Karpas-422 (cell line): ENCODE measurements at regions not wholly inside any gene's neighbourhood (a gene's known extent, or its start where the extent isn't known, plus 50 kb on each side); places are given as distances from the start of the nearest gene placed in this dataset.

Experiments used
- DNase-seq: peaks from one replicate; pipeline ENCODE4 v3.0.0-alpha.2; 2015
- H2AFZ ChIP-seq: fragments of 200-600 bp; sonication (generic); 2 replicates; pipeline ENCODE4 v1.6.1; 2014; ENCODE audit warnings: antibody characterized with exemption, low read length, mixed read lengths
- H3K27ac ChIP-seq: fragments of 200-600 bp; sonication (generic); 2 replicates; pipeline ENCODE4 v1.5.1; 2014; ENCODE audit warnings: mild to moderate bottlenecking, low read length, moderate library complexity
- H3K27me3 ChIP-seq: fragments of 200-600 bp; sonication (generic); 2 replicates; pipeline ENCODE4 v1.6.1; 2014; ENCODE audit warnings: low read length, mixed read lengths
- H3K36me3 ChIP-seq: fragments of 200-600 bp; sonication (generic); 2 replicates; pipeline ENCODE4 v1.6.1; 2014; ENCODE audit warnings: low read length, mixed read lengths; ENCODE audit not compliant: insufficient read depth
- H3K4me1 ChIP-seq: fragments of 200-600 bp; sonication (generic); 2 replicates; pipeline ENCODE4 v1.6.1; 2014; ENCODE audit warnings: mild to moderate bottlenecking, low read length, mixed read lengths
- H3K4me2 ChIP-seq: fragments of 200-600 bp; sonication (generic); 2 replicates; pipeline ENCODE4 v1.6.1; 2014; ENCODE audit warnings: low read length, low read depth, mild to moderate bottlenecking; ENCODE audit not compliant: poor library complexity, severe bottlenecking
- H3K4me3 ChIP-seq: fragments of 200-600 bp; sonication (generic); 2 replicates; pipeline ENCODE4 v1.5.1; 2014; ENCODE audit warnings: mild to moderate bottlenecking, antibody characterized with exemption, low read length, mixed read lengths
- H3K79me2 ChIP-seq: fragments of 200-600 bp; sonication (generic); 2 replicates; pipeline ENCODE4 v1.6.1; 2014; ENCODE audit warnings: mild to moderate bottlenecking, low read length, mixed read lengths
- H3K9ac ChIP-seq: fragments of 200-600 bp; sonication (generic); 2 replicates; pipeline ENCODE4 v1.6.0; 2014; ENCODE audit warnings: low read length
- H3K9me2 ChIP-seq: fragments of 200-600 bp; sonication (generic), shearing (Covaris generic); replicated peaks from 2 replicates; pipeline ENCODE4 v1.6.0; 2014; ENCODE audit warnings: mild to moderate bottlenecking, low read length, moderate library complexity; ENCODE audit not compliant: insufficient read depth
- H3K9me3 ChIP-seq: fragments of 300-700, 200-600 bp; sonication (generic); 2 replicates; pipeline ENCODE4 v1.6.1; 2014; ENCODE audit warnings: low read length, mixed read lengths
- H4K20me1 ChIP-seq: fragments of 200-600 bp; sonication (generic); 2 replicates; pipeline ENCODE4 v1.6.1; 2014; ENCODE audit warnings: mild to moderate bottlenecking, antibody characterized with exemption, low read length, low read depth; ENCODE audit not compliant: insufficient read depth

DNA sequence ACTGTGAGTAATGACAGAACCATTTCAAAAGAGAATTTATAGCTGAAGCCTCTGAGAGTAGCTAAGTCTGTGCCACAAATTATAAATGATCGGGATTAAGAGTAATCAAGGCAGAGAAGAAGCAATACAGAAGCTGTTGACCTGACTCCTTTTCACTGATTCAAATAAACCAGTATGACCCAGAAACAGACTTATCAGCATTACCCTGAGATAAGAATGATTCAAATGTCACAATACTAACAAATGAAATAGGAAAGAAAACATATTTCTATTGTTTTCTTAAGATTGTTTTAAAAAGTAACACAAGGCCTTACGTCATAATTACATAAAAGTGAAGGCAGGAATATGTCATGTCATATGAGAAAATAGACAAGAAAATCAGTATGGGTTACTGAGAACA, 1534.6 kb downstream of the SI start:
- H3K27me3 ChIP-seq = no peaks in the 10 kb centered on the region
- no peaks in the 10 kb centered on the region for H3K36me3 ChIP-seq
- no peaks in the 10 kb centered on the region for H3K4me1 ChIP-seq
- no peak overlapping the region for H3K9ac ChIP-seq
- no peak overlapping the region for H3K4me2 ChIP-seq
- no peaks in the 10 kb centered on the region for H3K9me2 ChIP-seq
- no peaks in the 10 kb centered on the region for H4K20me1 ChIP-seq
- no peak for DNase-seq
- H3K4me3 ChIP-seq = no peak overlapping the region
- H3K27ac ChIP-seq = no peak overlapping the region
- H3K79me2 ChIP-seq = no peaks in the 10 kb centered on the region
- H2AFZ ChIP-seq = no peak overlapping the region
- peaks cover 16% of the 10 kb centered on the region for H3K9me3 ChIP-seq

DNA sequence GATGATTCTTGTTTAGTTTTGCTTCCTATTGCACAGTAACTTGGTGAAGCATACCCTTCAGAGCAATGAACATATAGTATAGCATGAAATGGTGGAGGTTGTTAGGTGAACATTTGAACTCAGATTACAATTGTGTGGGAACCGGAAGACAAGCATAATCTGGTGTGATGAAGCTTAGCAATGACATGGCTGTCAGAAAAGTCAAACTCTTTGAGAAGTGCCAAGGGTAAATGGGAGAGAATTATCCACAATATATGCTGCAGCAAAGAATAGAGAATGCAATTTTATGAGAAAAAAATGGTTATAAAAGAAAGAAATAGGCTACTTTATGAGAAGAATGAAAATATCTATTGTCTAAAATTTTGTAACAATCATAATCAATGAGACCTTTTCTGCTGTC, 1536.7 kb downstream of the SI start:
- Histone ChIP-seq H3K27ac (no peak overlapping the region), H3K4me2 (no peak overlapping the region), H3K9me2 (no peaks in the 10 kb centered on the region), H3K9me3 (peaks cover 29% of the 10 kb centered on the region), H3K9ac (no peak overlapping the region), H3K79me2 (no peaks in the 10 kb centered on the region), H4K20me1 (no peaks in the 10 kb centered on the region), H3K27me3 (no peaks in the 10 kb centered on the region), H2AFZ (no peak overlapping the region), H3K4me1 (no peaks in the 10 kb centered on the region), H3K36me3 (no peaks in the 10 kb centered on the region), H3K4me3 (no peak overlapping the region)
- DNase-seq = no peak

DNA sequence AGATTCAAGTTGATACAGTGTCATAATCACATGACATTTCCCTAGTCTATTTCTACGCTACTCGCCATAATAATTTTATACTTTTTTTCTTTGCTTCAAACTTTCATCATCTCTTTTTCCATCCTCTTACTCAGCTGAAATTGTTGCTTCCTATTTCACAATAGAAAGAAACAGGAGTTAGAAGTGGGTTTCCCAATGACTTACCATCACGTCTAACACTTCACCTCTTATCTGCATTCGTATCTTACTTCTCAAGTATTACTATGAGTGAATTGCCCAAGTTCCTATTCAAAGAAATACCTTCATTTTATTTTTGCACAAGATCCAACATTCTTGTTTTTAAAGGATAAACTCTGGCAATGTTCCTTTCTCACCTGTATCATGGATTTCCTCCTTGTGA, 1539.9 kb downstream of the SI start:
- H3K9me3 ChIP-seq = peaks cover 26% of the 10 kb centered on the region
- H3K79me2 ChIP-seq = no peaks in the 10 kb centered on the region
- no peak overlapping the region for H3K4me3 ChIP-seq
- no peak overlapping the region for H2AFZ ChIP-seq
- H4K20me1 ChIP-seq = no peaks in the 10 kb centered on the region
- H3K36me3 ChIP-seq = no peaks in the 10 kb centered on the region
- DNase-seq = no peak
- no peak overlapping the region for H3K27ac ChIP-seq
- no peaks in the 10 kb centered on the region for H3K27me3 ChIP-seq
- no peaks in the 10 kb centered on the region for H3K9me2 ChIP-seq
- no peak overlapping the region for H3K4me2 ChIP-seq
- no peak overlapping the region for H3K9ac ChIP-seq
- no peaks in the 10 kb centered on the region for H3K4me1 ChIP-seq

DNA sequence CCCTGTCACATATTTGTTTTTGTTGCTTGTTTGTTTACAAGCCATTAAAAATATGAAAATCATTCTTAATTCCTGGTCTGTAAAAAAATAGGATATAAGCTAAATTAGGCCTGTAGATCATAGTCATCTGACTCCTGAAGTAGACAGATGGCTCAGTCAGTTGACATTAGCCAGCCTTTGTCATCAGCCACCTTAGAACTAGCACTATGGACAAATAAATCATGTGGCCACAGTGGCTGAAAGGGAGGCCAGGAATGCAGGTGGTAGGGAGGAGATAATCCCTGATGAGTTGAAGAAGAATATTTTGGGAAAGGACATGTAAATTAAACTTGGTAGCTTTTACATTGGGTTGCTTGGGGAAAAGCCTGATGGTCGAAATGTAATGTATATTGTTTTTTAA, 1544.9 kb downstream of the SI start:
- Histone ChIP-seq H3K4me1 (no peaks in the 10 kb centered on the region), H3K4me3 (no peak overlapping the region), H3K27me3 (no peaks in the 10 kb centered on the region), H3K36me3 (no peaks in the 10 kb centered on the region), H3K9me3 (peaks cover 32% of the 10 kb centered on the region), H3K79me2 (no peaks in the 10 kb centered on the region), H2AFZ (no peak overlapping the region), H3K4me2 (no peak overlapping the region), H3K9me2 (no peaks in the 10 kb centered on the region), H3K9ac (no peak overlapping the region), H3K27ac (no peak overlapping the region), H4K20me1 (no peaks in the 10 kb centered on the region)
- no peak for DNase-seq

- Histone ChIP-seq H3K79me2 (no peaks in the 10 kb centered on the region), H3K4me2 (no peak overlapping the region)
Observed at GRCh38 chr3:163523375-163523774, 1554.9 kb downstream of the SI start.

DNA sequence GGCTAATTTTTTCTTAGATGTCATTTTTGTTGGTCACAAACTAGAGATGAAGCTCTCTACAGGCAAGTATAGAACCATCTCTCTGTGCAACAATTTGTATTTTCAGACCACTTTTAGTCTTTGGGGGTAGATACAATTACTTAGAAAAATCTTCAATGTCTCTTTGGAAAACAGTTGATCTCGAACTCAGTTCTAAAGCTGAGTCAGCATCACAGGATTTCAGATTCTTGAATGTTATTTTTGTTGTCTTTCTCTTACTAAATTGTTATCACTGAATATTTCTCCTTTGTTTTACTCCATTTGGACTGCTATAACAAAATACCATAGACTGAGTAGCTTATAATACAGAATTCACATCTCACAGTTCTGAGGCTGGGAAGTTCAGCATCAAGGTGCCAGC, 1557.0 kb downstream of the SI start:
- Histone ChIP-seq H3K4me3 (no peak overlapping the region), H3K36me3 (no peaks in the 10 kb centered on the region), H3K79me2 (no peaks in the 10 kb centered on the region), H3K9me2 (no peaks in the 10 kb centered on the region; the same call in 1 of the 2 replicates), H3K27ac (no peak overlapping the region), H3K27me3 (no peaks in the 10 kb centered on the region), H3K4me1 (no peaks in the 10 kb centered on the region), H4K20me1 (no peaks in the 10 kb centered on the region), H3K4me2 (no peak overlapping the region), H3K9me3 (peaks cover 27% of the 10 kb centered on the region), H2AFZ (no peak overlapping the region), H3K9ac (no peak overlapping the region)
- no peak for DNase-seq

More at GRCh38 chr3:163523375-163523774, 1554.9 kb downstream of the SI start:
- DNase-seq = no peak
- Histone ChIP-seq H4K20me1 (no peaks in the 10 kb centered on the region), H3K9ac (no peak overlapping the region), H3K27me3 (no peaks in the 10 kb centered on the region), H2AFZ (no peak overlapping the region), H3K9me3 (peaks cover 35% of the 10 kb centered on the region), H3K9me2 (no peaks in the 10 kb centered on the region; the same call in 1 of the 2 replicates), H3K4me3 (no peak overlapping the region), H3K4me1 (no peaks in the 10 kb centered on the region), H3K36me3 (no peaks in the 10 kb centered on the region), H3K27ac (no peak overlapping the region)

DNA sequence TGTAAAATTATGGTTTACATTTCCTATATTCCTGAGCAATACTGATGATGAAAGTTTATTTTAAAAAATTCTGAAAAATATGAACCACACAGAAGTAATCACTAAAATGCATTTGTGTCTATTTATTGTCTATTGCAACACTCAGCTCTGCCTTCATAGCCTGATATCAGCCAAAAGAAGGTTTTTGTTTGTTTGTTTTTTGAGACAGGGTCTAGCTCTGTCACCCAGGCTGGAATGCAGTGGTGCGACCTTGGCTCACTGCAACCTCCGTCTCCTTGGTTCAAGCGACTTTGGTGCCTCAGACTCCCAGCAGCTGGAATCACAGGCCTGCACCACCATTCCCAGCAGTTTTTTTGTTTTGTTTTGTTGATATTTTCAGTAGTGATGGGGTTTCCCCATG, 1560.2 kb downstream of the SI start:
- Histone ChIP-seq H3K9ac (no peak overlapping the region), H3K4me1 (no peaks in the 10 kb centered on the region), H2AFZ (no peak overlapping the region), H4K20me1 (no peaks in the 10 kb centered on the region), H3K9me3 (peaks cover 16% of the 10 kb centered on the region), H3K27ac (no peak overlapping the region), H3K27me3 (no peaks in the 10 kb centered on the region), H3K4me2 (no peak overlapping the region), H3K9me2 (no peaks in the 10 kb centered on the region; the same call in 1 of the 2 replicates), H3K36me3 (no peaks in the 10 kb centered on the region), H3K79me2 (no peaks in the 10 kb centered on the region), H3K4me3 (no peak overlapping the region)
- DNase-seq = no peak

- no peak overlapping the region for H3K4me3 ChIP-seq
- no peaks in the 10 kb centered on the region for H4K20me1 ChIP-seq
- no peak overlapping the region for H3K9ac ChIP-seq
- H3K4me2 ChIP-seq = no peak overlapping the region
- no peaks in the 10 kb centered on the region for H3K4me1 ChIP-seq
- H3K27ac ChIP-seq = no peak overlapping the region
- DNase-seq = no peak
- H3K9me2 ChIP-seq = no peaks in the 10 kb centered on the region
- no peaks in the 10 kb centered on the region for H3K79me2 ChIP-seq
- H2AFZ ChIP-seq = no peak overlapping the region
- H3K27me3 ChIP-seq = no peaks in the 10 kb centered on the region
- H3K9me3 ChIP-seq = peaks cover 3% of the 10 kb centered on the region; the same call in 1 of the 2 replicates
- H3K36me3 ChIP-seq = no peaks in the 10 kb centered on the region
Observed at GRCh38 chr3:163513149-163513657, 1565.1 kb downstream of the SI start.

DNA sequence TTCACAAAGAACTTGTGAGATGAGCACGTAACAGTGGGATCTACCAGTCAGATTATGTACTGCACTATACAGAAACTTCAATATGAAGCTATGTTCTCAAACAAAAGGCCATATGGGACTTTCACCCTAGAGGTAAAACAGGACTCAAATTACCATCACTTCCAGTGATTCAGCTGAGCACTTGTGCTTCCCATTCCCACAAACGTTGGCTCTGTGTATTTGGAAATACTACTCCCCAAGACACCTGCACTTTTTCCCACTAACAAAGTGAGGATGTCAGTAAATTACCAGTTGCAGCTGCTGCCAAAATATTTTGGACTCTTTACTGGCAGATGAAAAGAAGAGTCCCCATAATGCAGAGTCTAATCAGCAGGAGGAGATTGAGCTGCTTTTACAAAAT, 1570.1 kb downstream of the SI start:
- no peak overlapping the region for H3K4me2 ChIP-seq
- no peak overlapping the region for H3K4me3 ChIP-seq
- no peak overlapping the region for H2AFZ ChIP-seq
- H3K9ac ChIP-seq = no peak overlapping the region
- no peaks in the 10 kb centered on the region for H3K36me3 ChIP-seq
- no peaks in the 10 kb centered on the region for H3K9me2 ChIP-seq
- H3K4me1 ChIP-seq = no peaks in the 10 kb centered on the region
- no peak for DNase-seq
- H3K9me3 ChIP-seq = peaks cover 3% of the 10 kb centered on the region
- H4K20me1 ChIP-seq = no peaks in the 10 kb centered on the region
- H3K79me2 ChIP-seq = no peaks in the 10 kb centered on the region
- no peaks in the 10 kb centered on the region for H3K27me3 ChIP-seq
- no peak overlapping the region for H3K27ac ChIP-seq
